Fibroblast of peridontal ligament (primary cell): ENCODE measurements at regions not wholly inside any gene's neighbourhood (a gene's known extent, or its start where the extent isn't known, plus 50 kb on each side); places are given as distances from the start of the nearest gene placed in this dataset.

ENCODE experiments used
- DNase-seq: peaks from one replicate; pipeline ENCODE4 v3.0.0-alpha.2; 2010; ENCODE audit errors: extremely low read depth

GRCh38 chr22:34045311-34045710, 125.0 kb upstream of the LARGE1 start:
- no peak for DNase-seq

GRCh38 chr22:34055525-34056200, 135.4 kb upstream of the LARGE1 start:
- no peak for DNase-seq

GRCh38 chr22:34057726-34058125, 137.4 kb upstream of the LARGE1 start:
- DNase-seq: no peak

GRCh38 chr22:34064696-34065095, 144.4 kb upstream of the LARGE1 start:
- no peak for DNase-seq

GRCh38 chr22:34067031-34067430, 146.8 kb upstream of the LARGE1 start:
- DNase-seq: no peak

- DNase-seq: no peak
Measured at GRCh38 chr22:34068001-34068400, 147.7 kb upstream of the LARGE1 start.

GRCh38 chr22:34070051-34070450, 149.8 kb upstream of the LARGE1 start:
- DNase-seq: no peak

- no peak for DNase-seq
Measured at GRCh38 chr22:34070531-34070930, 150.3 kb upstream of the LARGE1 start.

- DNase-seq: no peak
Measured at GRCh38 chr22:34072585-34072984, 152.3 kb upstream of the LARGE1 start.

- DNase-seq: no peak
Measured at GRCh38 chr22:34080433-34080832, 160.2 kb upstream of the LARGE1 start.

- no peak for DNase-seq
Measured at GRCh38 chr22:34096770-34097169, 176.5 kb upstream of the LARGE1 start.

- DNase-seq: no peak
Measured at GRCh38 chr22:34099278-34099677, 179.0 kb upstream of the LARGE1 start.

- no peak for DNase-seq
Measured at GRCh38 chr22:34102633-34103032, 182.4 kb upstream of the LARGE1 start.

GRCh38 chr22:34105461-34106062, 185.3 kb upstream of the LARGE1 start:
- no peak for DNase-seq

GRCh38 chr22:34108168-34108567, 187.9 kb upstream of the LARGE1 start:
- DNase-seq: no peak

GRCh38 chr22:34111210-34111824, 191.0 kb upstream of the LARGE1 start:
- DNase-seq: no peak

GRCh38 chr22:34113381-34113780, 193.1 kb upstream of the LARGE1 start:
- no peak for DNase-seq

- no peak for DNase-seq
Measured at GRCh38 chr22:34114406-34114805, 194.1 kb upstream of the LARGE1 start.

GRCh38 chr22:34115722-34116121, 195.4 kb upstream of the LARGE1 start:
- DNase-seq: no peak

- no peak for DNase-seq
Measured at GRCh38 chr22:34116126-34116525, 195.8 kb upstream of the LARGE1 start.

- no peak for DNase-seq
Measured at GRCh38 chr22:34122042-34122441, 201.8 kb upstream of the LARGE1 start.

- DNase-seq: no peak
Measured at GRCh38 chr22:34129691-34130486, 209.6 kb upstream of the LARGE1 start.

- DNase-seq: no peak
Measured at GRCh38 chr22:34135749-34136148, 215.5 kb upstream of the LARGE1 start.
